T-helper 17 cell (primary cell): ENCODE measurements at regions not wholly inside any gene's neighbourhood (a gene's known extent, or its start where the extent isn't known, plus 50 kb on each side); places are given as distances from the start of the nearest gene placed in this dataset.

Experiments used
- ATAC-seq: fragments of 150-1000 bp; cut with Tn5 transposase; 2 replicates; pipeline ENCODE4 v1.10.0; 2021; ENCODE audit warnings: mild to moderate bottlenecking, moderate library complexity
- DNase-seq, 3 donors: peaks; one replicate each; pipeline versions ENCODE4 v3.0.0 to v3.0.0-alpha.2; 2020 to 2021
- H3K9me3 ChIP-seq: one replicate; pipeline ENCODE4 v1.7.0; 2013; ENCODE audit warnings: low read length, mild to moderate bottlenecking; ENCODE audit not compliant: control insufficient read depth, poor library complexity, severe bottlenecking
- H3K27ac Mint-ChIP-seq: one replicate; pipeline ENCODE4 v1.8.0; 2022; ENCODE audit warnings: mild to moderate bottlenecking, moderate library complexity, mixed read lengths
- H3K27me3 Mint-ChIP-seq: one replicate; pipeline ENCODE4 v1.8.0; 2022; ENCODE audit warnings: mixed read lengths
- H3K36me3 Mint-ChIP-seq: one replicate; pipeline ENCODE4 v1.8.0; 2022; ENCODE audit warnings: low read depth, mixed read lengths
- H3K4me1 Mint-ChIP-seq: one replicate; pipeline ENCODE4 v1.8.0; 2022; ENCODE audit warnings: mild to moderate bottlenecking, mixed read lengths
- H3K4me3 Mint-ChIP-seq: one replicate; pipeline ENCODE4 v1.8.0; 2022; ENCODE audit warnings: mild to moderate bottlenecking, moderate library complexity, mixed read lengths

DNA sequence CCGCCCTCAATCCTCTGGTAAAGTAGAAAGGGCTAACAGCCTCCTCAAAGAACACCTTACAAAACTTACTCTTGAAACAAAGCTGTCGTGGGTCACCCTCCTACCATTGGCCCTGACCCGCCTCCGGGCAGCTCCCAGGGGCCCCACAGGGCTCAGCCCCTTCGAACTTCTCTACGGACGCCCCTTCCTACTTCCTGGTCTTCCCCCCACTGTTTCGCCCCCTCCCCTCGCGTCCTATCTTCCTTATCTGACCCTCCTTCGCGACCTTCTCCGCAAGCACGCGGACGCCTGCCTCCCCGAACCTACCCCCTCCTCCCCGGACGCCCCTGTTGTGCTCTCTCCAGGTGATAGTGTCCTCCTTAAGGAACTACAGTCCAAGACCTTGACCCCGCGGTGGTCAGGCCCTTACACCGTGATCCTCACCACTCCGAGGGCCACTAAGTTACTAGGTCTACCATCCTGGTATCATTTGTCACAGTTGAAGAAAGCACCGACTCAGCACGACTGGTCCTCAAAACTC lies 963.1 kb downstream of the RPA4 start:
- Mint-ChIP-seq H3K4me3 (no peak overlapping the region), H3K27ac (no peak overlapping the region), H3K27me3 (no peaks in the 10 kb centered on the region), H3K4me1 (no peaks in the 10 kb centered on the region), H3K36me3 (peaks cover 2% of the 10 kb centered on the region)
- H3K9me3 ChIP-seq = no peaks in the 10 kb centered on the region
- ATAC-seq (no peak), DNase-seq (no peak)

DNA sequence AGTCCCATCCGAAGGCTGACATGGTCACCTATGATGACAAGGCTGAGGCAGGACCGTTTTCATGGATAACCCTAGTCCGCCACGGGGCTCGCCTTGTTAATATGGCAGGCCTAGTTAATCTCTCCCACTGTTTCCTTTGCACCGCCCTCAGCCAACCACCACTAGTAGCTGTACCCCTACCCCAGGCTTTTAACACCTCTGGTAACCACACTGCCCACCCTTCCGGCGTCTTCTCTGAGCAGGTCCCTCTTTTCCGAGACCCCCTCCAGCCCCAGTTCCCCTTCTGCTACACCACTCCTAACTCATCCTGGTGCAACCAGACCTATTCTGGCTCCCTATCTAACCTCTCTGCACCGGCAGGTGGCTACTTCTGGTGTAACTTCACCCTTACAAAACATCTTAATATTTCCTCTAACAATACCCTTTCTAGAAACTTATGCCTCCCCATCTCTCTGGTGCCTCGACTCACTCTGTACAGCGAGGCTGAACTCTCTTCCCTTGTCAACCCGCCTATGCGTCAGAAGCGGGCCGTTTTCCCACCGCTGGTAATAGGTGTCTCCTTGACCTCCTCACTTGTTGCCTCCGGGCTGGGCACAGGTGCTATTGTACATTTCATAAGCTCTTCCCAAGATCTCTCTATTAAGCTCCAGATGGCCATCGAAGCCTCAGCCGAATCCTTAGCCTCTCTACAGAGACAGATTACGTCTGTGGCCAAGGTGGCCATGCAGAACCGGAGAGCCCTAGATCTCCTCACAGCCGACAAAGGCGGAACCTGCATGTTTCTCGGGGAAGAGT lies 964.4 kb downstream of the RPA4 start:
- no peaks in the 10 kb centered on the region for H3K9me3 ChIP-seq
- H3K27me3 Mint-ChIP-seq = no peaks in the 10 kb centered on the region
- H3K27ac Mint-ChIP-seq = no peak overlapping the region
- no peak for ATAC-seq
- H3K4me1 Mint-ChIP-seq = no peaks in the 10 kb centered on the region
- DNase-seq = no peak
- no peak overlapping the region for H3K4me3 Mint-ChIP-seq
- H3K36me3 Mint-ChIP-seq = peaks cover 2% of the 10 kb centered on the region

DNA sequence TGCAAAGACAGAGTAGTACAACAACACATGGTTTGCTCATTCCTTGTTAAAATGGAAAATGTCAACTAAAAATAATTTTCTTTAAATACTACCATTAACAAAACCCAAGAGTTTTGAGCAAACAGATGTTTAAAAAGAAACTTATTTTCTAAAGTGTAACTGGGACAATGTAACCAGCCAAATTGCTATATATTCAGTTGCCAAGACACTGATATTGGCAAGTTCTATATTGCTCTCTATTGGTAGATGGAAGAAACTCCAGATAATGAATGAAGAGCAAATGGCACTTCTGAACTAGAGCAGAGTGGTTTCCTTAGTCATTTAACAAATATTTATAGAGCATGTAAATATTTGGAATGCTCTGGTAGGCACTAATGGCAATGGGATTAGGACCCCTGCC lies 966.2 kb downstream of the RPA4 start:
- no peaks in the 10 kb centered on the region for H3K27me3 Mint-ChIP-seq
- H3K4me1 Mint-ChIP-seq = no peaks in the 10 kb centered on the region
- H3K9me3 ChIP-seq = no peaks in the 10 kb centered on the region
- no peak overlapping the region for H3K27ac Mint-ChIP-seq
- DNase-seq (no peak), ATAC-seq (no peak)
- peaks cover 2% of the 10 kb centered on the region for H3K36me3 Mint-ChIP-seq
- H3K4me3 Mint-ChIP-seq = no peak overlapping the region

DNA sequence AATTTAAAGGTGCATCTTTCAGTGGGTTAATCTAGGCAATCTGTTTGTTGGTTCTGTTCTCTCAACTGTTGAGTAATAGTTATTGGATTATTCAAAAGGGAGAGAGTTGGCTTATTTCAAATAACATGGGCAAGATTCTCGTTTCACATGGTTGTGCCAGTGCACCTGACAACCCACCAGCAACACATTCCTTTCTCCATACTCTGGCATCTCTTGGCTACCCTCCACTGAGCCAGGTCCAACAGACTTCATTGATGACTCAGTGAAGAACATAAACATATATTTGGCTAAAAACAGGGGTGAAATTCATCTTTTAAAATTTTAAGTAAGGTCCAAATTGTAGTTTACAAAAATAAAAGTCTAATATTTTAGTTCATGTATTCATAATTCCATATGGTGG lies 967.2 kb downstream of the RPA4 start:
- no peaks in the 10 kb centered on the region for H3K4me1 Mint-ChIP-seq
- no peak for DNase-seq
- no peaks in the 10 kb centered on the region for H3K36me3 Mint-ChIP-seq
- ATAC-seq = no peak
- H3K9me3 ChIP-seq = no peaks in the 10 kb centered on the region
- no peaks in the 10 kb centered on the region for H3K27me3 Mint-ChIP-seq
- H3K27ac Mint-ChIP-seq = no peak overlapping the region
- H3K4me3 Mint-ChIP-seq = no peak overlapping the region

DNA sequence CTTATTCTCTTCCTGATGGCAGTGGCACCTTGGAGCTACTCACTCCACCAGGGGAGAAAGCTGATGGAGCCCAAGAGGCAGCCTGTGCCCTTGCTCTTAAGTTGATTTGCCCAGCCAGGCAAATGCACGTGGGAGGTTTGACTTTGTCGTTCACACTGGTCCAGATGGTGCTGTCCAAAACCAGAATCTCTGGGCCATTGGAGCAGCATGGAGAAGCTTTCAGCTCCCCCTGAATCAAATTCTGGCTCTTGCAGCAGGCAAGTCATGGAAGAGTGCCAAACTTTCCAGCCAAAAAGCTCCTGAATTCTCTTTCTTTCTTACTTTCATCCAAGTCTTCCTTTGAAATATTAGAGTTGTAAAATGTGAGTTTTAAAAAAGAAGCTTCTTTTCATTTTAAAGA lies 970.4 kb downstream of the RPA4 start:
- H3K4me3 Mint-ChIP-seq = no peak overlapping the region
- H3K27me3 Mint-ChIP-seq = no peaks in the 10 kb centered on the region
- DNase-seq (no peak), ATAC-seq (no peak)
- no peaks in the 10 kb centered on the region for H3K4me1 Mint-ChIP-seq
- no peak overlapping the region for H3K27ac Mint-ChIP-seq
- no peaks in the 10 kb centered on the region for H3K9me3 ChIP-seq
- no peaks in the 10 kb centered on the region for H3K36me3 Mint-ChIP-seq

DNA sequence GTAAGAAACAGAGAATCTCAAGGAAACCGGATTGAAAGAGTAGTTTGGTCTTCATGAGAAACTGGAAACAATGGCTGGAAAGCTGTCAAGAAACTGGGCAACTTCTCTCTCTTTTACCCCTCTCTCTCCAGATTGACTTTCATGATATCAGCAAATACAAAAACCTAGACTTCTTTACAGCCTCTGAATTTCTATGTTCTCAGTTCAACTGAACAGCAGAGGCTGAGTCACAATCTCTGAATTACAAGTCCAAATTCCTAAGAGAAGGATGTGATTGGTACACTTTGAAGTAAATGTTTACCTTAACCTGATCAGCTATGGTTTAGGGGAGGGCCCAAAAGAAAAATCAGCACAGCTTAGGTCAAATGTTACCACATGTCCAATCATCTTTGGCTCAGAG lies 974.9 kb downstream of the RPA4 start:
- no peaks in the 10 kb centered on the region for H3K36me3 Mint-ChIP-seq
- H3K27me3 Mint-ChIP-seq = no peaks in the 10 kb centered on the region

DNA sequence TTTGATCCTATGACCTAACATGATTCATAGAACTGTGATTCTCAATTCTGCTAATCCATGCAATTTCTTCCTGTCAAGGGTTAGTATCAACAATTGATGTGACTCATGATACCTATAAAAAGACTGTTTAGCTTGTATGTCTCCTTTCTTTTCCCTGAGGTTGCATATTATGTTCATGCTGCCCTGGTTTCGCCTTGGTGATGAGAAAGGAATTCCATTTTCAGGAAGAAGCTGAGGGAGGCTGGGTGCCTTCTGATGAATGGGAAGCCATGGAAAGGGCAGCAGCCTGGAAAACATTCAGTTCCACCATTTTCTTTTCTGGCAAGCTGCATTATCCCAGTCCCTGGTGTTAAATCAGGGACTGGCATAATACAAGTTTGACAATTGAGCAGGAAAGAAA lies 976.5 kb downstream of the RPA4 start:
- H3K4me3 Mint-ChIP-seq = no peak overlapping the region
- H3K9me3 ChIP-seq = no peaks in the 10 kb centered on the region
- ATAC-seq (no peak), DNase-seq (no peak)
- H3K27ac Mint-ChIP-seq = no peak overlapping the region
- H3K4me1 Mint-ChIP-seq = no peaks in the 10 kb centered on the region
- H3K36me3 Mint-ChIP-seq = no peaks in the 10 kb centered on the region
- H3K27me3 Mint-ChIP-seq = no peaks in the 10 kb centered on the region

More for the DNA sequence above, 974.9 kb downstream of the RPA4 start:
- Mint-ChIP-seq H3K4me3 (no peak overlapping the region), H3K27ac (no peak overlapping the region), H3K4me1 (no peaks in the 10 kb centered on the region)
- no peak for DNase-seq
- no peak for ATAC-seq
- no peaks in the 10 kb centered on the region for H3K9me3 ChIP-seq

DNA sequence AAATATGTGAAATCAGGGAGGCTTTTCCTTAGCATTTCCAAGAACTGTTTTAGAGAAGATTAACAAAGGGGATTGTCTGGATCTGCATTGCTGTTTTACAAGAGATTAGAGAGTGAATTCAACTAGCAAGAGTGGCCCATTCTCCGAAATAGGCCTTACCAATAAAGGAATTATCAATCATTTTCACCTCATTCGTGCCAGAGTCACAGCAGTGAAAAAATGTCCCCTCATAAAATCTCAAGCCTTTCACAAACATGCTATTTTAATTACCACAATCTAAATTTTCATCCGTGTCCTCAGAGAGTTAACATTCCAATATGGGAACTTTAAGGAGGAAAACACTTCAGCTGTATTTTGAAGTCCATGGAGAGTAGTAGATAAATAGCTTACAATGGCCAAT lies 979.6 kb downstream of the RPA4 start:
- ATAC-seq (no peak), DNase-seq (no peak)
- no peaks in the 10 kb centered on the region for H3K36me3 Mint-ChIP-seq
- no peaks in the 10 kb centered on the region for H3K4me1 Mint-ChIP-seq
- no peaks in the 10 kb centered on the region for H3K27me3 Mint-ChIP-seq
- H3K4me3 Mint-ChIP-seq = no peak overlapping the region
- no peak overlapping the region for H3K27ac Mint-ChIP-seq
- no peaks in the 10 kb centered on the region for H3K9me3 ChIP-seq

DNA sequence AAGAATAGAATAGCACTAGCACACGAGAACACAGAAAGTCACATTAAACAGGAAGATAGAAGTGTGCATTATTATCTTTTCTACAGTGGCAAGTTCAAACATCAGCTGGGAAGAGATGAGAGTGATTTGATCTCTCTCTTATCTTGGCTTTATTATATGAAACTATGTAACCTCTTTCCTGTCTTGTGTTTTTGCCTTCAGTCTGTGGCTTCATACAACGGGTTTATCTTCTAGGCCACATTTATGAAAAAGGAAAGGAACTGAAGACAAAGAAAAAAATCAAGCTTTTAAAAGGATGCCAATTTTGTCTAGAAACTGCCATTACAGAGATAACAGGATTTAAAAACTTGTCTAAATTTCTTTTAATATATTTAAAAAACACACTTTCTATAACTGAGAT lies 983.6 kb downstream of the RPA4 start:
- ATAC-seq = no peak
- Mint-ChIP-seq H3K4me3 (no peak overlapping the region), H3K27ac (no peak overlapping the region)

DNA sequence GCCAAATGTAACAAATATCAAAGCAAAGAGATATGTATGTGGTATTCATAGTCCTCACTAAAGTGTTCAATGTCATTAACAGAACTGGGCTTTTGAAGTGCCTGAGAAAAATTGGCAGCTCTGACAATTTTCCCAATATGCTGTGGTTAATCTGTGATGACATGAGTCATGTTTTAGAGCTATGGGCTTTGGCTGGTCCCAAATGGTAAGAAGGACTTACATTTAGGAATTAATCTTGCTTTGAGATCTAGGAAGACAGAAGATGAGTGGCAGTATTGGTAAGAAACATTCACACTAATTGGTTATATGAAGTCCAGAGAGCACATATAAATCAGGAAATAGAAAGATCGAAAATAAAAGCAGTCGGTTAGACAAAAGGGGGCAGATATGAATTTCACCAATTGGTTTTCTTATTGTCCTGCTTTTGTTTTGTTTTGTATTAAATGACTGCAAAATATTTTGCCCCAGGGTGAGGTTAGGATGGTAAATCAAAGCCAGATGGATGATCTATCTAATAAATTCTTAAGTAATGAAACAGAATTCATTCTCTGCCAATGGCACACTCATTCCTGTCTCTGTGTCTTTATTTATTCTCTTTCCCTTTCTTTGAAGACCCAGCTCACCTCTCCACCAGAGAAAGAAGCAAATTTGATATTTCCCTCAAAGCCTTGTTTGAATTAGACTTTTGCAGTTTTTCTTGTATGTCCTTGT lies 993.1 kb downstream of the RPA4 start:
- ATAC-seq (no peak), DNase-seq (no peak)
- H3K27ac Mint-ChIP-seq = no peak overlapping the region
- no peaks in the 10 kb centered on the region for H3K4me1 Mint-ChIP-seq
- H3K36me3 Mint-ChIP-seq = no peaks in the 10 kb centered on the region
- no peaks in the 10 kb centered on the region for H3K27me3 Mint-ChIP-seq
- no peak overlapping the region for H3K4me3 Mint-ChIP-seq
- H3K9me3 ChIP-seq = no peaks in the 10 kb centered on the region

More for the DNA sequence above, 983.6 kb downstream of the RPA4 start:
- Mint-ChIP-seq H3K4me1 (no peaks in the 10 kb centered on the region), H3K36me3 (no peaks in the 10 kb centered on the region), H3K27me3 (no peaks in the 10 kb centered on the region)
- no peaks in the 10 kb centered on the region for H3K9me3 ChIP-seq
- DNase-seq = no peak

DNA sequence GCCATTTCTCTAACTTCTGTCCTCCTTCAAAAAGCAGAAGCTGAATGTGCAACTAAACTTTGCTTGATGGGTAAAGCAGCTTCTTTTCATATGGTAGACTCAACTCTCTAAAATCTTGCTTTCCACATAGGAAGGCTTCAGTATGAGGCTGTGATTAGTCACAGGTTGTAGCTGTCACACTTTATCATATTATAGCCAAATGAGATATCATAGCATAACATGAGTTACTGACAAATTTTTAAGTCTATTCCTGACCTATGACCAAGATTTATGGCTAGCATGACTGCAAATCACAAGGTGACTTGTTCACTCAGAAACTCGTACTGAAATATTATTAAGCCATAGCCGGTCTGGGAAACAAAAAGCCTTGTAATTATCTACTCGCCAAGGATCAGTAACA lies 998.6 kb downstream of the RPA4 start:
- no peak overlapping the region for H3K27ac Mint-ChIP-seq
- H3K4me1 Mint-ChIP-seq = no peaks in the 10 kb centered on the region
- H3K4me3 Mint-ChIP-seq = no peak overlapping the region
- no peaks in the 10 kb centered on the region for H3K27me3 Mint-ChIP-seq
- no peak for ATAC-seq
- H3K36me3 Mint-ChIP-seq = no peaks in the 10 kb centered on the region
- H3K9me3 ChIP-seq = no peaks in the 10 kb centered on the region
- DNase-seq = no peak

DNA sequence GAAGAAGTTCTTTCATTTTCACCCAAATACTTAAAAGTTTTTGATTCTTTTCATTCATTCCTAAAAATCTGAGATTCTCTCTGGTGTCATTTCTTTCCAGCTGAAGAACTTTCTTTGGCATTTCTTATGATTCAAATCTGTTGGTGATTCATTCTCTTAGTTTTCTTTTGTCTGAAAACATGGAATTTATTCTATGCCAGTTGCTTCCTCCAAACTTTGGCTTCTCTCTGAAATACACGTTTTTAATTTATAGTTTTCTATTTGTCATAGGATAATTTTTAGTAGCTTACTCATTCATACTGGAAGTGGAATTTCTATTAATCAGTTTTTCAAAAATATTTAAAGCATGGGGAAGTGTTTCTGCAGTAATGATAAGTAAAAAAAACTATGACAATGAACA lies 1012.0 kb downstream of the RPA4 start:
- Mint-ChIP-seq H3K36me3 (no peaks in the 10 kb centered on the region), H3K27me3 (no peaks in the 10 kb centered on the region), H3K4me3 (no peak overlapping the region), H3K4me1 (no peaks in the 10 kb centered on the region), H3K27ac (no peak overlapping the region)
- ATAC-seq (no peak), DNase-seq (no peak)
- H3K9me3 ChIP-seq = no peaks in the 10 kb centered on the region

DNA sequence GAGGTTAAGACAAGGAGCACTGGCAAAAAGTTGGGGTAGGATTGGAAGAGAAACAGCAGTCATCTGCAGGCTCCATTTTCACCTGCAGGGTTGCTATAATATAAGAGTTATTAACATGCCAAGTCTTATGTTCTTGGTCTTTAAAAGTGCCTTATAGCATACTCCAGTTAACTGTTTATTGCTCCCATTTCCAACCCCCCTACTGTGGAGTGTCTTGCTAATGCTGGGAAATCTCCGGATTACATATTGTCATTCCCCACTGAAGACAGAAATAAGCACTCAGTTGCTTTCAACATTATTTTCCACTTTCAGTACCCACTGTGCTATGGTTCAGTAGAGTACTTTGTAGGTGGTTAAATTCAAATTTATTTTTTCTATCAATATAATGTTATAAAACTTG lies 1014.3 kb downstream of the RPA4 start:
- DNase-seq = no peak
- H3K9me3 ChIP-seq = no peaks in the 10 kb centered on the region
- Mint-ChIP-seq H3K4me3 (no peak overlapping the region), H3K4me1 (no peaks in the 10 kb centered on the region), H3K27ac (no peak overlapping the region), H3K27me3 (no peaks in the 10 kb centered on the region), H3K36me3 (no peaks in the 10 kb centered on the region)
- no peak for ATAC-seq

DNA sequence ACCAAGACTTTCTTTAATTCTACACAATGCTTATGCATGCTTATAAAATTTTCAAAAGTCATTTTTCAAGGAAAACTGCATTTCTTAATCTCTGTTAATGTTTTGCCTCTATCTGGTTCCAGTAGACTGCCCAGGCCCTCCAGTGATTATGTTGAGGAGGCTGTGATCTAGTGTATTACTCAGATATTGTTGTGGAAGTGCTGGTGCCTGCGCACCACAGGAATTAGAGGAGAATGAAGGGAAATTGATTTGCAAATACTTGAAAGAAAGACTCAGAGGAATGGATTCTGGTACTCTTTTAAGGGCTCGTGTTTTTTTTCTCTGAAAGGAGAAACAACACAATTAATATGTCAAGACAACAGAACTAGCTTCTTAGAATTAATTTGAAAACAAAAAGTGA lies 1015.1 kb downstream of the RPA4 start:
- Mint-ChIP-seq H3K4me1 (no peaks in the 10 kb centered on the region), H3K27ac (no peak overlapping the region), H3K36me3 (no peaks in the 10 kb centered on the region), H3K27me3 (no peaks in the 10 kb centered on the region), H3K4me3 (no peak overlapping the region)
- DNase-seq (no peak), ATAC-seq (no peak)
- H3K9me3 ChIP-seq = no peaks in the 10 kb centered on the region
